ENCODE measurements at regions not wholly inside any gene's neighbourhood (a gene's known extent, or its start where the extent isn't known, plus 50 kb on each side); places are given as distances from the start of the nearest gene placed in this dataset.
"Not testable (repeated sequence)": the region's sequence is repeated elsewhere in the genome, so short reads cannot be mapped to it uniquely, and the experiment has no call there.

- DNase-seq: not testable (repeated sequence)
Observed at GRCh38 chr2:87439617-87440204, 308.2 kb upstream of the PLGLB2 start.

- DNase-seq: not testable (repeated sequence)
Observed at GRCh38 chr2:87440650-87441049, 307.2 kb upstream of the PLGLB2 start.

GRCh38 chr2:87441375-87441774 is 306.5 kb upstream of the PLGLB2 start:
- DNase-seq: not testable (repeated sequence)

GRCh38 chr2:87442983-87443577 is 304.8 kb upstream of the PLGLB2 start:
- DNase-seq: not testable (repeated sequence)

GRCh38 chr2:87444951-87445350 is 302.9 kb upstream of the PLGLB2 start:
- not testable (repeated sequence) for DNase-seq

GRCh38 chr2:87445613-87446312 is 302.1 kb upstream of the PLGLB2 start:
- not testable (repeated sequence) for DNase-seq

GRCh38 chr2:87446313-87446696 is 301.6 kb upstream of the PLGLB2 start:
- DNase-seq: not testable (repeated sequence)

- not testable (repeated sequence) for DNase-seq
Observed at GRCh38 chr2:87449462-87449980, 298.4 kb upstream of the PLGLB2 start.

- not testable (repeated sequence) for DNase-seq
Observed at GRCh38 chr2:87452193-87452592, 295.7 kb upstream of the PLGLB2 start.

- DNase-seq: not testable (repeated sequence)
Observed at GRCh38 chr2:87452861-87453260, 295.0 kb upstream of the PLGLB2 start.

- DNase-seq: not testable (repeated sequence)
Observed at GRCh38 chr2:87453965-87454364, 293.9 kb upstream of the PLGLB2 start.

- not testable (repeated sequence) for DNase-seq
Observed at GRCh38 chr2:87454421-87454820, 293.5 kb upstream of the PLGLB2 start.

- not testable (repeated sequence) for DNase-seq
Observed at GRCh38 chr2:87455209-87455853, 292.6 kb upstream of the PLGLB2 start.

- DNase-seq: peak in 1 of 2 donors; percentile 33
Observed at GRCh38 chr2:87455854-87456249, 292.0 kb upstream of the PLGLB2 start.

- DNase-seq: not testable (repeated sequence)
Observed at GRCh38 chr2:87456477-87457128, 291.3 kb upstream of the PLGLB2 start.

GRCh38 chr2:87457129-87457499 is 290.8 kb upstream of the PLGLB2 start:
- not testable (repeated sequence) for DNase-seq

- DNase-seq: not testable (repeated sequence)
Observed at GRCh38 chr2:87458938-87459337, 288.9 kb upstream of the PLGLB2 start.

GRCh38 chr2:87460104-87460503 is 287.8 kb upstream of the PLGLB2 start:
- DNase-seq: not testable (repeated sequence)

- not testable (repeated sequence) for DNase-seq
Observed at GRCh38 chr2:87460662-87461061, 287.2 kb upstream of the PLGLB2 start.

- DNase-seq: not testable (repeated sequence)
Observed at GRCh38 chr2:87461671-87462070, 286.2 kb upstream of the PLGLB2 start.

- peak in 1 of 2 donors; percentile 30 for DNase-seq
Observed at GRCh38 chr2:87464219-87464618, 283.7 kb upstream of the PLGLB2 start.

GRCh38 chr2:87465730-87466129 is 282.2 kb upstream of the PLGLB2 start:
- not testable (repeated sequence) for DNase-seq
